ENCODE measurements at regions not wholly inside any gene's neighbourhood (a gene's known extent, or its start where the extent isn't known, plus 50 kb on each side); places are given as distances from the start of the nearest gene placed in this dataset.

GRCh38 chr5:125725691-125726090 is 697.5 kb upstream of the GRAMD2B start:
- Histone ChIP-seq H3K27me3 (ENCODE audit: control insufficient read depth, insufficient read depth, low read length) (no peaks in the 10 kb centered on the region), H3K9me3 (ENCODE audit: control insufficient read depth, insufficient read depth, low read length) (peaks cover 2% of the 10 kb centered on the region), H3K27ac (ENCODE audit: low read depth, low read length) (no peak overlapping the region), H3K4me1 (ENCODE audit: control insufficient read depth, insufficient read depth, low read length) (no peaks in the 10 kb centered on the region), H3K4me3 (ENCODE audit: low read depth, low read length) (no peak overlapping the region), H3K36me3 (ENCODE audit: control insufficient read depth, insufficient read depth, low read length) (no peaks in the 10 kb centered on the region)
- DNase-seq (ENCODE audit: low read depth in 4 of 6, low spot score in 6 of 6): no peak
- WGBS (ENCODE audit: insufficient coverage): no CpG with 5 or more reads among the region's 4 CpGs

- Histone ChIP-seq H3K4me1 (ENCODE audit: control insufficient read depth, insufficient read depth, low read length) (no peaks in the 10 kb centered on the region), H3K27me3 (ENCODE audit: control insufficient read depth, insufficient read depth, low read length) (no peaks in the 10 kb centered on the region), H3K36me3 (ENCODE audit: control insufficient read depth, insufficient read depth, low read length) (no peaks in the 10 kb centered on the region), H3K4me3 (ENCODE audit: low read depth, low read length) (no peak overlapping the region), H3K27ac (ENCODE audit: low read depth, low read length) (no peak overlapping the region), H3K9me3 (ENCODE audit: control insufficient read depth, insufficient read depth, low read length) (no peaks in the 10 kb centered on the region)
- DNase-seq (ENCODE audit: low read depth in 4 of 6, low spot score in 6 of 6): no peak
- no CpG with 5 or more reads among the region's 3 CpGs for whole genome bisulfite sequencing (ENCODE audit: insufficient coverage)
These were observed 679.3 kb upstream of the GRAMD2B start for GRCh38 chr5:125743939-125744338.

GRCh38 chr5:125746917-125747316 is 676.3 kb upstream of the GRAMD2B start:
- H3K4me3 ChIP-seq (ENCODE audit: low read depth, low read length): no peak overlapping the region
- no peaks in the 10 kb centered on the region for H3K9me3 ChIP-seq (ENCODE audit: control insufficient read depth, insufficient read depth, low read length)
- no CpG with 5 or more reads among the region's 1 CpG for WGBS (ENCODE audit: insufficient coverage)

GRCh38 chr5:125750147-125750860 is 672.9 kb upstream of the GRAMD2B start:
- H3K4me3 ChIP-seq (ENCODE audit: low read depth, low read length): no peak overlapping the region

More at GRCh38 chr5:125746917-125747316, 676.3 kb upstream of the GRAMD2B start:
- H3K27ac ChIP-seq (ENCODE audit: low read depth, low read length): no peak overlapping the region
- no peaks in the 10 kb centered on the region for H3K36me3 ChIP-seq (ENCODE audit: control insufficient read depth, insufficient read depth, low read length)
- DNase-seq (ENCODE audit: low read depth in 4 of 6, low spot score in 6 of 6): no peak
- H3K27me3 ChIP-seq (ENCODE audit: control insufficient read depth, insufficient read depth, low read length): no peaks in the 10 kb centered on the region
- no peaks in the 10 kb centered on the region for H3K4me1 ChIP-seq (ENCODE audit: control insufficient read depth, insufficient read depth, low read length)

GRCh38 chr5:125750861-125751186 is 672.4 kb upstream of the GRAMD2B start:
- H3K27ac ChIP-seq (ENCODE audit: low read depth, low read length): no peak overlapping the region
- H3K27me3 ChIP-seq (ENCODE audit: control insufficient read depth, insufficient read depth, low read length): no peaks in the 10 kb centered on the region

More at GRCh38 chr5:125750147-125750860, 672.9 kb upstream of the GRAMD2B start:
- H3K27ac ChIP-seq (ENCODE audit: low read depth, low read length): no peak overlapping the region
- no peaks in the 10 kb centered on the region for H3K9me3 ChIP-seq (ENCODE audit: control insufficient read depth, insufficient read depth, low read length)
- H3K27me3 ChIP-seq (ENCODE audit: control insufficient read depth, insufficient read depth, low read length): no peaks in the 10 kb centered on the region
- no peaks in the 10 kb centered on the region for H3K4me1 ChIP-seq (ENCODE audit: control insufficient read depth, insufficient read depth, low read length)
- WGBS (ENCODE audit: insufficient coverage): no CpG with 5 or more reads among the region's 3 CpGs
- H3K36me3 ChIP-seq (ENCODE audit: control insufficient read depth, insufficient read depth, low read length): no peaks in the 10 kb centered on the region
- no peak for DNase-seq (ENCODE audit: low read depth in 4 of 6, low spot score in 6 of 6)

GRCh38 chr5:125756456-125756855 is 666.8 kb upstream of the GRAMD2B start:
- no peak for DNase-seq (ENCODE audit: low read depth in 4 of 6, low spot score in 6 of 6)
- no peaks in the 10 kb centered on the region for H3K9me3 ChIP-seq (ENCODE audit: control insufficient read depth, insufficient read depth, low read length)

More at GRCh38 chr5:125750861-125751186, 672.4 kb upstream of the GRAMD2B start:
- no peak for DNase-seq (ENCODE audit: low read depth in 4 of 6, low spot score in 6 of 6)
- Histone ChIP-seq H3K4me1 (ENCODE audit: control insufficient read depth, insufficient read depth, low read length) (no peaks in the 10 kb centered on the region), H3K36me3 (ENCODE audit: control insufficient read depth, insufficient read depth, low read length) (no peaks in the 10 kb centered on the region), H3K4me3 (ENCODE audit: low read depth, low read length) (no peak overlapping the region), H3K9me3 (ENCODE audit: control insufficient read depth, insufficient read depth, low read length) (no peaks in the 10 kb centered on the region)

GRCh38 chr5:125766706-125767105 is 656.5 kb upstream of the GRAMD2B start:
- Histone ChIP-seq H3K36me3 (ENCODE audit: control insufficient read depth, insufficient read depth, low read length) (no peaks in the 10 kb centered on the region), H3K4me3 (ENCODE audit: low read depth, low read length) (no peak overlapping the region), H3K27me3 (ENCODE audit: control insufficient read depth, insufficient read depth, low read length) (no peaks in the 10 kb centered on the region), H3K9me3 (ENCODE audit: control insufficient read depth, insufficient read depth, low read length) (no peaks in the 10 kb centered on the region), H3K4me1 (ENCODE audit: control insufficient read depth, insufficient read depth, low read length) (no peaks in the 10 kb centered on the region), H3K27ac (ENCODE audit: low read depth, low read length) (no peak overlapping the region)
- WGBS (ENCODE audit: insufficient coverage): no CpG with 5 or more reads among the region's 1 CpG
- no peak for DNase-seq (ENCODE audit: low read depth in 4 of 6, low spot score in 6 of 6)

More at GRCh38 chr5:125756456-125756855, 666.8 kb upstream of the GRAMD2B start:
- Histone ChIP-seq H3K36me3 (ENCODE audit: control insufficient read depth, insufficient read depth, low read length) (no peaks in the 10 kb centered on the region), H3K4me1 (ENCODE audit: control insufficient read depth, insufficient read depth, low read length) (no peaks in the 10 kb centered on the region), H3K4me3 (ENCODE audit: low read depth, low read length) (no peak overlapping the region), H3K27ac (ENCODE audit: low read depth, low read length) (no peak overlapping the region), H3K27me3 (ENCODE audit: control insufficient read depth, insufficient read depth, low read length) (no peaks in the 10 kb centered on the region)
- WGBS (ENCODE audit: insufficient coverage): 100% methylated on average over 1 of the region's 2 CpGs

GRCh38 chr5:125775896-125776295 is 647.3 kb upstream of the GRAMD2B start:
- no peaks in the 10 kb centered on the region for H3K9me3 ChIP-seq (ENCODE audit: control insufficient read depth, insufficient read depth, low read length)
- H3K4me1 ChIP-seq (ENCODE audit: control insufficient read depth, insufficient read depth, low read length): no peaks in the 10 kb centered on the region
- no peak overlapping the region for H3K4me3 ChIP-seq (ENCODE audit: low read depth, low read length)
- H3K36me3 ChIP-seq (ENCODE audit: control insufficient read depth, insufficient read depth, low read length): no peaks in the 10 kb centered on the region
- no peaks in the 10 kb centered on the region for H3K27me3 ChIP-seq (ENCODE audit: control insufficient read depth, insufficient read depth, low read length)
- WGBS (ENCODE audit: insufficient coverage): no CpG with 5 or more reads among the region's 1 CpG
- no peak overlapping the region for H3K27ac ChIP-seq (ENCODE audit: low read depth, low read length)
- DNase-seq (ENCODE audit: low read depth in 4 of 6, low spot score in 6 of 6): peak in 2 of 6 donors; percentile 7 to 55

- WGBS (ENCODE audit: insufficient coverage): no CpG with 5 or more reads among the region's 3 CpGs
- H3K36me3 ChIP-seq (ENCODE audit: control insufficient read depth, insufficient read depth, low read length): no peaks in the 10 kb centered on the region
- H3K27me3 ChIP-seq (ENCODE audit: control insufficient read depth, insufficient read depth, low read length): no peaks in the 10 kb centered on the region
- H3K4me3 ChIP-seq (ENCODE audit: low read depth, low read length): no peak overlapping the region
- DNase-seq (ENCODE audit: low read depth in 4 of 6, low spot score in 6 of 6): no peak
- no peaks in the 10 kb centered on the region for H3K4me1 ChIP-seq (ENCODE audit: control insufficient read depth, insufficient read depth, low read length)
- no peak overlapping the region for H3K27ac ChIP-seq (ENCODE audit: low read depth, low read length)
- no peaks in the 10 kb centered on the region for H3K9me3 ChIP-seq (ENCODE audit: control insufficient read depth, insufficient read depth, low read length)
These were observed 646.5 kb upstream of the GRAMD2B start for GRCh38 chr5:125776656-125777139.

GRCh38 chr5:125778791-125779190 is 644.4 kb upstream of the GRAMD2B start:
- Histone ChIP-seq H3K36me3 (ENCODE audit: control insufficient read depth, insufficient read depth, low read length) (no peaks in the 10 kb centered on the region), H3K27ac (ENCODE audit: low read depth, low read length) (no peak overlapping the region), H3K4me1 (ENCODE audit: control insufficient read depth, insufficient read depth, low read length) (no peaks in the 10 kb centered on the region), H3K27me3 (ENCODE audit: control insufficient read depth, insufficient read depth, low read length) (no peaks in the 10 kb centered on the region), H3K4me3 (ENCODE audit: low read depth, low read length) (no peak overlapping the region), H3K9me3 (ENCODE audit: control insufficient read depth, insufficient read depth, low read length) (peaks cover 2% of the 10 kb centered on the region)
- DNase-seq (ENCODE audit: low read depth in 4 of 6, low spot score in 6 of 6): peak in 1 of 6 donors; percentile 17
- WGBS (ENCODE audit: insufficient coverage): no CpG with 5 or more reads among the region's 4 CpGs
